Activated B cell treated with CpG ODN at 0.5 μM for 24 hours (primary cell): ENCODE measurements at regions not wholly inside any gene's neighbourhood (a gene's known extent, or its start where the extent isn't known, plus 50 kb on each side); places are given as distances from the start of the nearest gene placed in this dataset.
"Not testable (repeated sequence)": the region's sequence is repeated elsewhere in the genome, so short reads cannot be mapped to it uniquely, and the experiment has no call there.

ENCODE experiments used
- ATAC-seq: fragments of 200-7000 bp; cut with Tn5 transposase; one replicate; pipeline ENCODE4 v1.10.0; 2021; ENCODE audit warnings: low read depth, mild to moderate bottlenecking, moderate library complexity
- CTCF ChIA-PET: fragments of 350-600 bp; sonication (Branson Sonifier 250); formaldehyde crosslinking; loops from one replicate; lab custom pipeline; 2021; ENCODE audit warnings: antibody characterized with exemption; lab: Charles Lee
- POLR2A ChIA-PET: fragments of 350-600 bp; sonication (Branson Sonifier 250); formaldehyde crosslinking; loops from one replicate; lab custom pipeline; 2021; ENCODE audit warnings: antibody characterized with exemption; lab: Charles Lee
- DNase-seq: peaks from one replicate; pipeline ENCODE4 v3.0.0; 2022
- H3K27ac Mint-ChIP-seq: one replicate; pipeline ENCODE4 v1.8.0; 2020; ENCODE audit warnings: mixed read lengths
- H3K27me3 Mint-ChIP-seq: one replicate; pipeline ENCODE4 v1.8.0; 2021; ENCODE audit warnings: mixed read lengths
- H3K36me3 Mint-ChIP-seq: one replicate; pipeline ENCODE4 v1.8.0; 2021; ENCODE audit warnings: low read depth, mixed read lengths
- H3K4me1 Mint-ChIP-seq: one replicate; pipeline ENCODE4 v1.8.0; 2021; ENCODE audit warnings: mixed read lengths
- H3K4me3 Mint-ChIP-seq: one replicate; pipeline ENCODE4 v1.8.0; 2020; ENCODE audit warnings: mild to moderate bottlenecking, mixed read lengths
- H3K9me3 Mint-ChIP-seq: one replicate; pipeline ENCODE4 v1.8.0; 2020; ENCODE audit warnings: mixed read lengths
- intact Hi-C: fragments of 100-400 bp; cut with micrococcal nuclease; formaldehyde crosslinking; loops from one replicate; pipeline ENCODE4 v1.15.1; 2024
- TF ChIP-seq, protein P1 (sequence below): fragments of 200-600 bp; IDR thresholded peaks from one replicate; pipeline ENCODE4 v1.8.0; 2022; ENCODE audit warnings: antibody characterized with exemption, mild to moderate bottlenecking

DNA sequence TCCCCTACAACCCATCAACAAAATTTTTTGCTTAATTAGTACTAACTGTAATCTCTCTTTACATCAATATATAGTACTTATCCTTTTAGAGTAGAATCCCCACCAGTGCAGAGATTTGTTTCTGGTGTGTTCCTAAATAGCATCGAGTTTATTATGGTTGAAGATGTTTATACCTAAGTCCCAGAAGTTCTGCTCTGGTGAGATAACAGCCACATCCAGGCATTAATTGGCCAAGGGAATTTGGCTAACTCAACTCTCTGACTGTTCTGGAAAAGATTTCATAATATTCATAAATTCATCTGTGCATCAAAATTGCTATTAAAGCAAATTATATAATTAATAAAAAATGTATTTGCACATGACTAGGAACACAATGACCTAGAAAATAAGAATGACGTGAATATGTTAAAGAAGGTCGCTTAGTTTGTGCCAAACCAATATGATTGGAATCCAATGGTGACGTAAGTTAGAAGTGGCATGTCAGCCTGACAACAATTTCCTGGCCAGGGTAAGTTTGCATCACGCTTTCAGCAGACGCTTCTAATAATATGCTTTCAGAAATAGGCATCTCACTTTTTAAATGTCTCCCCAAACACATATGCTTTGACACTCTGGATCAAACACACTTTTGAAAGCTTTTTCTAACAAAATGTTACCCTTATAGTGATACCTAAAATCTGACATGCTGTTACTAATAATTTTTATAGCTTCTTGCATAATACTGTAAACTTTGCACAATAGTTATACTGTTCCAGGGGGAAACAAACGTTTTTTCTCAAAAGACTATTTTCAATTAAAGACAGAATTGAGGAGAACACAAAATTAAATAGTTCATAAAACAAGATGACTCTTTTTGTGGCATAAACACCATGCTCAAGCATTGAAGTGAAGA lies 236.7 kb downstream of the TENT5A start:
- TF ChIP-seq, protein P1, sequence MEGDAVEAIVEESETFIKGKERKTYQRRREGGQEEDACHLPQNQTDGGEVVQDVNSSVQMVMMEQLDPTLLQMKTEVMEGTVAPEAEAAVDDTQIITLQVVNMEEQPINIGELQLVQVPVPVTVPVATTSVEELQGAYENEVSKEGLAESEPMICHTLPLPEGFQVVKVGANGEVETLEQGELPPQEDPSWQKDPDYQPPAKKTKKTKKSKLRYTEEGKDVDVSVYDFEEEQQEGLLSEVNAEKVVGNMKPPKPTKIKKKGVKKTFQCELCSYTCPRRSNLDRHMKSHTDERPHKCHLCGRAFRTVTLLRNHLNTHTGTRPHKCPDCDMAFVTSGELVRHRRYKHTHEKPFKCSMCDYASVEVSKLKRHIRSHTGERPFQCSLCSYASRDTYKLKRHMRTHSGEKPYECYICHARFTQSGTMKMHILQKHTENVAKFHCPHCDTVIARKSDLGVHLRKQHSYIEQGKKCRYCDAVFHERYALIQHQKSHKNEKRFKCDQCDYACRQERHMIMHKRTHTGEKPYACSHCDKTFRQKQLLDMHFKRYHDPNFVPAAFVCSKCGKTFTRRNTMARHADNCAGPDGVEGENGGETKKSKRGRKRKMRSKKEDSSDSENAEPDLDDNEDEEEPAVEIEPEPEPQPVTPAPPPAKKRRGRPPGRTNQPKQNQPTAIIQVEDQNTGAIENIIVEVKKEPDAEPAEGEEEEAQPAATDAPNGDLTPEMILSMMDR: no peak
- DNase-seq: no peak
- POLR2A ChIA-PET: no interaction called here
- Mint-ChIP-seq H3K27me3 (no peaks in the 10 kb centered on the region), H3K36me3 (no peaks in the 10 kb centered on the region), H3K9me3 (peaks cover 4% of the 10 kb centered on the region), H3K27ac (no peak overlapping the region), H3K4me1 (no peaks in the 10 kb centered on the region), H3K4me3 (no peak overlapping the region)
- ATAC-seq: no peak
- intact Hi-C loops: no loop called here
- CTCF ChIA-PET: no interaction called here

DNA sequence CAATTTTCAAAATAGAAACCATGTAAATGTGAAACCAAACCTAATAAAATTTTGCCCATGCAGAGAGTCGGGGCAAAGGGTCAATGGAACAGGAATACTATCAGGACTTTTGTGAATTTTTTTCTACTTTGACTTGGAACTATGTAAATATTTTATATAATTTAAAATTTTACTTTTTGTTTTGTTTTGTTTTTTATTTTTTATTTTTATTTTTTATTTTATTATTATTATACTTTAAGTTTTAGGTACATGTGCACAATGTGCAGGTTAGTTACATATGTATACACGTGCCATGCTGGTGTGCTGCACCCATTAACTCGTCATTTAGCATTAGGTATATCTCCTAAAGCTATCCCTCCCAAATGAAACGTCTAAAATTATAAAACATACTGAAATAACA lies 238.3 kb downstream of the TENT5A start:
- DNase-seq, H3K9me3 Mint-ChIP-seq, ATAC-seq, POLR2A ChIA-PET, H3K36me3 Mint-ChIP-seq, H3K27me3 Mint-ChIP-seq, H3K4me3 Mint-ChIP-seq, intact Hi-C loops, CTCF ChIA-PET, H3K27ac Mint-ChIP-seq, H3K4me1 Mint-ChIP-seq: not testable (repeated sequence)

DNA sequence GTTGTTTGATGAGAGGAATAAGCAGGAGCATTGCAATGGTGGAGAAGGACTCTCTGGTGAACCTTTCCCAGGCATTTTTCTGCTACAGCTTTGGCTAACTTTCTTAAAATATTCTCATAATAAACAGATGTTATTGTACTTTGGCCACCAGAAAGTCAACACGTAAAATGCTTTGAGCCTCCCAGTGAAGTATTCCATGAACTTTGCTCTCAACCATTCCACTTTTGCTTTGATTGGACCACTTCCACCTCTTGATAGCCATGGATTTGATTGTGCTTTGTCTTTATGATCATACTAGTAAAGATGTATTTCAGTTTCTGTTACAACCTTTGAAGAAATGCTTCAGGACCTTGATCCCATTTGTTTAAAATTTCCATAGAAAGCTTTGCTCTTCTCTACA lies 241.1 kb downstream of the TENT5A start:
- no peak overlapping the region for H3K27ac Mint-ChIP-seq
- no peak overlapping the region for H3K4me3 Mint-ChIP-seq
- intact Hi-C loops: no loop called here
- DNase-seq (no peak), ATAC-seq (no peak)
- H3K9me3 Mint-ChIP-seq: peaks cover 2% of the 10 kb centered on the region
- TF ChIP-seq, protein P1: no peak
- CTCF ChIA-PET: no interaction called here
- H3K4me1 Mint-ChIP-seq: no peaks in the 10 kb centered on the region
- H3K27me3 Mint-ChIP-seq: no peaks in the 10 kb centered on the region
- POLR2A ChIA-PET: no interaction called here
- no peaks in the 10 kb centered on the region for H3K36me3 Mint-ChIP-seq

DNA sequence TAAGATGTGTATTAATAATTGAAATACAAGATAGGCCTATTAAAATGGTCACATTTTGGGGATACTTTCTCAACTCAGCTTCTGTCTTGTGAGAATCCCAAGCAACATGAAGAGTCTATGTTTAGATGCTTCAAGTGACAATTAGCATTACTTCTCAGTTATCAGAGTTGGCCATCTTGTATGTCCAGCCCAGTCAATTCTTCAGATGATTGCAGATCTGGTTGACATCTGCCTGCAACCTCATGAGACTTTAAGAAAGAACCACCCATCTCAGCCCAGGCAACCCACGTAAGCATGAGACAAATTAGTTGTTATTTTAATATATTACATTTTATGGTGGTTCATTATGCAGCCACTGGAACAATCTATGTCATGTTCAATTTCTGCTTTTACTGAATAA lies 256.5 kb downstream of the TENT5A start:
- CTCF ChIA-PET: no interaction called here

DNA sequence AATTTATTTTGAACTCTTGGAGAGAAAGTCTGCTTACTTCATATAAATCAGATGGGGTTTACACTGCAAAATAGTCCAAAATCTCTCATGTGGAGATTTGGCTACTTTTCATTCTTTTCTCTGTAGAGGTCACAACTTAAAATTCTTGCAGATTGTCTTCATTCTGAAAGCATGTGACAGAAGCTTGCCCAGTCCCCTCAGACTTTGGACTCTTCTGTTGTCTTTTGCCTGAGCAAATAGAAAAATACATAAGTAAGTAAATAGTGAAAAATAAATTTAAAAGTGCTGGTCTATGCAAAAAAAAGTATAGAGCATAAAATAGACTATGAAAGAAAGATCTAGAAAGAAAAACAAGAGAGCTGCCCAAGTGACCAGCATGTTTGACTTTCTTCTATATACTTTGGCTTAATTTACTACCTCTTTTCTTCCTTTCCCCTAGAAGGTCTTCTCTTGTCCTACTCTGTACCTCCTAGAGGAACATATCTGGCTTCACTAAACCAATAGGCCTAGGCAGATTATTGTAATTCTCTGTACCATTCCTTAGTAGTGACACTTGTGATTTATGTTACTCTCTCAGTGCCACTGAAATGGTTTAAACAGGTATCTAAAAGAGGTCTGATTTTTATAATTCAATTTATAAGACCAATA lies 260.9 kb downstream of the TENT5A start:
- Mint-ChIP-seq H3K27me3 (no peaks in the 10 kb centered on the region), H3K36me3 (no peaks in the 10 kb centered on the region), H3K9me3 (no peaks in the 10 kb centered on the region), H3K4me1 (no peaks in the 10 kb centered on the region), H3K27ac (no peak overlapping the region), H3K4me3 (no peak overlapping the region)
- ATAC-seq (no peak), DNase-seq (no peak)
- TF ChIP-seq, protein P1: no peak
- ChIA-PET CTCF (no interaction called here), POLR2A (no interaction called here)
- intact Hi-C loops: no loop called here

More for the DNA sequence above, 256.5 kb downstream of the TENT5A start:
- H3K4me1 Mint-ChIP-seq: no peaks in the 10 kb centered on the region
- POLR2A ChIA-PET: no interaction called here
- peaks cover 12% of the 10 kb centered on the region for H3K9me3 Mint-ChIP-seq
- H3K4me3 Mint-ChIP-seq: no peak overlapping the region
- TF ChIP-seq, protein P1: no peak
- intact Hi-C loops: no loop called here
- no peak overlapping the region for H3K27ac Mint-ChIP-seq
- H3K36me3 Mint-ChIP-seq: no peaks in the 10 kb centered on the region
- ATAC-seq (no peak), DNase-seq (no peak)
- H3K27me3 Mint-ChIP-seq: no peaks in the 10 kb centered on the region
